HCT116 (cell line): ENCODE measurements at regions not wholly inside any gene's neighbourhood (a gene's known extent, or its start where the extent isn't known, plus 50 kb on each side); places are given as distances from the start of the nearest gene placed in this dataset.

Experiments used
- ATAC-seq: fragments of 200-7000 bp; cut with Tn5 transposase; 2 replicates; pipeline ENCODE4 v1.9.1; 2020; ENCODE audit warnings: mild to moderate bottlenecking, moderate library complexity
- BruUV-seq: library from RNA; stranded (reverse); fragments of 400-500 nt; replicated peaks from 2 replicates; lab custom pipeline; 2021; lab: Mats Ljungman, UMichigan
- CTCF ChIA-PET: fragments of 300-600 bp; sonication (Branson Sonifier 250); formaldehyde crosslinking; loops from one replicate; lab custom pipeline; 2021; ENCODE audit warnings: antibody characterized with exemption; lab: Charles Lee
- POLR2A ChIA-PET: fragments of 300-600, 350-600 bp; sonication (Branson Sonifier 250); formaldehyde crosslinking; loops from one replicate; lab custom pipeline; 2021; ENCODE audit warnings: antibody characterized with exemption; lab: Charles Lee
- RAD21 ChIA-PET, 2 experiments: fragments of 300-600 bp; sonication (Branson Sonifier 250); formaldehyde crosslinking; loops; one replicate each; lab custom pipeline; 2023; ENCODE audit warnings: low total read pairs in 2 of 2; ENCODE audit not compliant: uncharacterized antibody in 2 of 2, unreplicated experiment in 2 of 2, low non-redundant PET in 1 of 2; lab: Charles Lee
- DNase-seq: peaks from one replicate; pipeline ENCODE4 v3.0.0-alpha.2; 2010; ENCODE audit warnings: low read depth, low spot score
- H2AFZ ChIP-seq: fragments of 200-600 bp; shearing (Covaris generic), sonication (generic); 2 replicates; pipeline ENCODE4 v1.6.1; 2017; ENCODE audit warnings: low read depth, mixed run types, mixed read lengths, antibody characterized with exemption, low read length; ENCODE audit not compliant: poor library complexity, severe bottlenecking
- H3K27ac ChIP-seq: 2 replicates; pipeline ENCODE4 v1.5.1; 2012; ENCODE audit warnings: low read depth, low read length
- H3K27me3 ChIP-seq: fragments of 200-600 bp; sonication (generic); 2 replicates; pipeline ENCODE4 v1.6.1; 2016; ENCODE audit warnings: mixed run types, low read length, mixed read lengths; ENCODE audit not compliant: insufficient read depth
- H3K36me3 ChIP-seq, 2 experiments: fragments of 200-500 bp in 1 of 2; fragments of 200-600 bp in 1 of 2; sonication (Bioruptor generic) in 1 of 2; sonication (generic) in 1 of 2; 2 replicates each; pipeline versions ENCODE4 v1.5.1 to v1.6.1; 2014 to 2016; ENCODE audit warnings: low read length in 2 of 2, inconsistent platforms in 1 of 2, mixed read lengths in 1 of 2, mixed run types in 1 of 2; ENCODE audit not compliant: insufficient read depth in 2 of 2, control insufficient read depth in 1 of 2
- H3K4me1 ChIP-seq, 2 experiments: fragments of 200-600 bp in 1 of 2; sonication (generic) in 1 of 2; 2 replicates each; pipeline versions ENCODE4 v1.5.1 to v1.6.1; 2012 to 2017; ENCODE audit warnings: low read length in 2 of 2, inconsistent platforms in 1 of 2, mild to moderate bottlenecking in 1 of 2, mixed read lengths in 1 of 2, mixed run types in 1 of 2, moderate library complexity in 1 of 2; ENCODE audit not compliant: insufficient read depth in 2 of 2, control insufficient read depth in 1 of 2
- H3K4me2 ChIP-seq: fragments of 200-600 bp; sonication (generic); 2 replicates; pipeline ENCODE4 v1.6.1; 2017; ENCODE audit warnings: mixed run types, low read length, mixed read lengths
- H3K4me3 ChIP-seq, 2 experiments: fragments of 200-600 bp in 1 of 2; sonication (generic) in 1 of 2; replicated peaks in 1 of 2; 2 replicates each; pipeline ENCODE4 v1.5.1; 2011 to 2016; ENCODE audit warnings: low read length in 2 of 2, control low read depth in 1 of 2, low read depth in 1 of 2, mild to moderate bottlenecking in 1 of 2, mixed read lengths in 1 of 2, mixed run types in 1 of 2
- H3K79me2 ChIP-seq: fragments of 200-600 bp; sonication (generic); 2 replicates; pipeline ENCODE4 v1.6.1; 2017; ENCODE audit warnings: mild to moderate bottlenecking, mixed run types, low read length, moderate library complexity, mixed read lengths; ENCODE audit not compliant: insufficient read depth
- H3K9ac ChIP-seq: fragments of 200-600 bp; sonication (generic); 2 replicates; pipeline ENCODE4 v1.6.1; 2016; ENCODE audit warnings: low read length, mixed read lengths
- H3K9me2 ChIP-seq: fragments of 200-600 bp; sonication (generic), shearing (Covaris generic); 2 replicates; pipeline ENCODE4 v1.6.1; 2017; ENCODE audit warnings: mixed run types, mild to moderate bottlenecking, moderate library complexity; ENCODE audit not compliant: insufficient read depth
- H3K9me3 ChIP-seq, 2 experiments: fragments of 200-500 bp in 1 of 2; fragments of 200-600 bp in 1 of 2; sonication (Bioruptor generic) in 1 of 2; sonication (generic) in 1 of 2; 2 replicates each; pipeline ENCODE4 v1.6.1; 2014 to 2017; ENCODE audit warnings: low read length in 2 of 2, mixed read lengths in 2 of 2, inconsistent platforms in 1 of 2, low read depth in 1 of 2, mild to moderate bottlenecking in 1 of 2, mixed run types in 1 of 2, moderate library complexity in 1 of 2; ENCODE audit not compliant: control insufficient read depth in 1 of 2, insufficient read depth in 1 of 2
- H4K20me1 ChIP-seq: fragments of 200-600 bp; sonication (generic), shearing (Covaris generic); 2 replicates; pipeline ENCODE4 v1.6.1; 2017; ENCODE audit warnings: mixed run types, mild to moderate bottlenecking, moderate library complexity; ENCODE audit not compliant: insufficient read depth
- CTCF ChIP-seq, 3 experiments: fragments of 200-600 bp in 1 of 3; sonication (generic) in 1 of 3; IDR thresholded peaks in 2 of 3; conservative IDR thresholded peaks in 1 of 3; 2 replicates each; pipeline ENCODE4 v1.5.1; 2012 to 2017; ENCODE audit warnings: low read depth in 2 of 3, low read length in 2 of 3, antibody characterized with exemption in 1 of 3, borderline replicate concordance in 1 of 3, control low read depth in 1 of 3, mild to moderate bottlenecking in 1 of 3, mixed read lengths in 1 of 3, mixed run types in 1 of 3, moderate library complexity in 1 of 3; ENCODE audit not compliant: insufficient read depth in 1 of 3
- EGR1 ChIP-seq: IDR thresholded peaks from 2 replicates; pipeline ENCODE4 v1.6.1; 2012; ENCODE audit warnings: low read depth
- JUND ChIP-seq: IDR thresholded peaks from 2 replicates; pipeline ENCODE4 v1.6.1; 2012
- POLR2A ChIP-seq: IDR thresholded peaks from 2 replicates; pipeline ENCODE4 v1.7.0; 2011; ENCODE audit warnings: borderline replicate concordance; ENCODE audit not compliant: insufficient read depth, insufficient read length; ENCODE audit errors: extremely low read depth
- POLR2AphosphoS5 ChIP-seq: IDR thresholded peaks from 2 replicates; pipeline ENCODE4 v1.6.1; 2011; ENCODE audit warnings: mild to moderate bottlenecking, low read depth, low read length, moderate library complexity
- RAD21 ChIP-seq: IDR thresholded peaks from 2 replicates; pipeline ENCODE4 v1.6.1; 2012; ENCODE audit warnings: low read depth, mild to moderate bottlenecking
- SP1 ChIP-seq: IDR thresholded peaks from 2 replicates; pipeline ENCODE4 v1.6.1; 2012; ENCODE audit warnings: low read depth
- TCF7L2 ChIP-seq: IDR thresholded peaks from 2 replicates; pipeline ENCODE4 v1.7.0; 2011; ENCODE audit warnings: borderline replicate concordance, inconsistent platforms; ENCODE audit not compliant: insufficient read depth, insufficient read length; ENCODE audit errors: extremely low read depth
- YY1 ChIP-seq: IDR thresholded peaks from 2 replicates; pipeline ENCODE4 v1.6.1; 2011; ENCODE audit warnings: low read length, low read depth, moderate library complexity, mild to moderate bottlenecking; ENCODE audit not compliant: insufficient replicate concordance; ENCODE audit errors: extremely low read depth
- ZBTB33 ChIP-seq: IDR thresholded peaks from 2 replicates; pipeline ENCODE4 v1.6.1; 2011; ENCODE audit warnings: mild to moderate bottlenecking, low read length, moderate library complexity; ENCODE audit not compliant: insufficient replicate concordance; ENCODE audit errors: extremely low read depth
- ZFX ChIP-seq: fragments of 450-650 bp; IDR thresholded peaks from 2 replicates; pipeline ENCODE4 v1.6.1; 2017
- ZNF274 ChIP-seq: fragments of 200-500 bp; sonication (Bioruptor generic); IDR thresholded peaks from 2 replicates; pipeline ENCODE4 v1.6.1; 2014; ENCODE audit warnings: mild to moderate bottlenecking, low read depth, low read length, inconsistent platforms
- intact Hi-C: fragments of 100-400 bp; cut with micrococcal nuclease; formaldehyde crosslinking; loops from 2 replicates; pipeline ENCODE4 v1.10.0; 2022
- TF ChIP-seq, protein P1 (sequence below): IDR thresholded peaks from 2 replicates; pipeline ENCODE4 v1.6.1; 2012

- CTCF ChIA-PET, result no interaction called here
- BruUV-seq, result no TSS peak
Observed at GRCh38 chr13:40381935-40382764, 284.3 kb downstream of the FOXO1 start.

More at GRCh38 chr13:40381935-40382764, 284.3 kb downstream of the FOXO1 start:
- DNase-seq, result no peak
- no peak for TF ChIP-seq POLR2A
- no peak for TF ChIP-seq CTCF (IDR thresholded peaks at IDR 0.05 in 2 of 3, conservative IDR thresholded peaks at IDR 0.05 in 1 of 3; ENCODE audit: borderline replicate concordance in 1 of 3, insufficient read depth in 1 of 3, low read depth in 2 of 3, low read length in 2 of 3)
- no peak for TF ChIP-seq SP1
- no peak for TF ChIP-seq ZBTB33
- TF ChIP-seq ZNF274, result no peak
- no peak for TF ChIP-seq ZFX
- no peak for TF ChIP-seq RAD21
- TF ChIP-seq, protein P1, sequence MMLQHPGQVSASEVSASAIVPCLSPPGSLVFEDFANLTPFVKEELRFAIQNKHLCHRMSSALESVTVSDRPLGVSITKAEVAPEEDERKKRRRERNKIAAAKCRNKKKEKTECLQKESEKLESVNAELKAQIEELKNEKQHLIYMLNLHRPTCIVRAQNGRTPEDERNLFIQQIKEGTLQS, result no peak
- no peak for TF ChIP-seq YY1
- no peak for TF ChIP-seq JUND
- TF ChIP-seq POLR2AphosphoS5, result no peak
- no peak for TF ChIP-seq TCF7L2
- TF ChIP-seq EGR1, result no peak
- intact Hi-C loops, result no loop called here
- H3K36me3 ChIP-seq, result no peaks in the 10 kb centered on the region
- H3K9ac ChIP-seq, result no peak overlapping the region
- no peak overlapping the region for H3K4me2 ChIP-seq
- 0 out of 4 replicates have a peak, but pooled peaks cover 0 to 4% of the 10 kb centered on the region in 2 experiments for H3K4me1 ChIP-seq
- no peaks in the 10 kb centered on the region for H3K27me3 ChIP-seq
- H2AFZ ChIP-seq, result no peak overlapping the region
- ChIA-PET POLR2A (no interaction called here), RAD21 (no interaction called here)
- H4K20me1 ChIP-seq, result no peaks in the 10 kb centered on the region
- ATAC-seq, result no peak
- no peak overlapping the region for H3K4me3 ChIP-seq
- peaks cover 0 to 3% of the 10 kb centered on the region in 2 experiments; a peak in 1 of 4 replicates for H3K9me3 ChIP-seq
- H3K79me2 ChIP-seq, result no peaks in the 10 kb centered on the region
- no peaks in the 10 kb centered on the region for H3K9me2 ChIP-seq
- no peak overlapping the region for H3K27ac ChIP-seq
